ENCODE measurements at regions not wholly inside any gene's neighbourhood (a gene's known extent, or its start where the extent isn't known, plus 50 kb on each side); places are given as distances from the start of the nearest gene placed in this dataset.

DNA sequence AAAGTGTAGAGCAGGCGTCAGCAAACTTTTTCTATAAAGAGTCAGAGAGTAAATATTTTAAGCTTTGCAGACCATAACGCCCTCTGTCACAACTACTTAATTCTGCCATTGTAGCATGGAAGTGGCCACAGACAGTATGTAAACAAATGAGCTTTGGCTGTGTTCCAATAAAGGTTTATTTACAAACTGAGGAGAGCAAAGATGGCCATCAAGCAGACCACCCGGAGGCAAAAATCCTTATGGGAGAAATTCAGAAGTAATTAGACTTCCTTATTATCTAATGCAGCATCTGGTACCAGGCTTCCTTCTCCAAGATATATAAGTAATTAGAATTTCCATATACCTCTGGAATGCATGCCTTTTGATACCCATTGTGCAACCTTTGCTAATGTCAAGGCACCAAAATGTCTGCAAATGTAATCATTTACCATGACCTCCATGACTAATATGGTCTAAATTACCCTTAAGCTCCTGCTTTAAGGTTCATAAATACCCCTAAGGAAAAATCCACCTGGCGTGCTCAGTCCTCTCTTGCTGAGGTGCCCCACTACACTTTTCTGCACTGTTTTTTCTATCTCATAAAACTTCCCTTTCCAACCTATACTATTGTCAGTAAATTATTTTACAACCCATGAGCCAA, 377.8 kb downstream of the MATN1 start:
- DNase-seq, result no peak

DNA sequence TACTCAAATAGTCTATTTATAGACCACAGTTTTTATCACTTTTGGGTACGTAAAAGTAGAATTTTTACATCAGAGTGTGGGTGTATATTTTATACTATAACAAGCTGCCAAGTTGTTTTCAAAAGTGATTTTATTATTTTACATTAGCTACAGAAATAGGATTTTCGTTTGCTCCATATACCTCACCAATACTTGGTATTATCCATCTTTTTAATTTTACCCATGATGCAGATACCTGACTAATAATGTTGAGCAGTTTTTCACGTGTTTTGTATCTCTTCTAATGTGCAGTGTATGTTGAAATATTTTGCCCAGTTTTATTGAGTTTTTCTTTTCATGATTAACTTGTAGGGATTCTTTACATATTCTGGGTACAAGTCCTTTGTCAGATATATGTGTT, 379.8 kb downstream of the MATN1 start:
- no peak for DNase-seq

DNA sequence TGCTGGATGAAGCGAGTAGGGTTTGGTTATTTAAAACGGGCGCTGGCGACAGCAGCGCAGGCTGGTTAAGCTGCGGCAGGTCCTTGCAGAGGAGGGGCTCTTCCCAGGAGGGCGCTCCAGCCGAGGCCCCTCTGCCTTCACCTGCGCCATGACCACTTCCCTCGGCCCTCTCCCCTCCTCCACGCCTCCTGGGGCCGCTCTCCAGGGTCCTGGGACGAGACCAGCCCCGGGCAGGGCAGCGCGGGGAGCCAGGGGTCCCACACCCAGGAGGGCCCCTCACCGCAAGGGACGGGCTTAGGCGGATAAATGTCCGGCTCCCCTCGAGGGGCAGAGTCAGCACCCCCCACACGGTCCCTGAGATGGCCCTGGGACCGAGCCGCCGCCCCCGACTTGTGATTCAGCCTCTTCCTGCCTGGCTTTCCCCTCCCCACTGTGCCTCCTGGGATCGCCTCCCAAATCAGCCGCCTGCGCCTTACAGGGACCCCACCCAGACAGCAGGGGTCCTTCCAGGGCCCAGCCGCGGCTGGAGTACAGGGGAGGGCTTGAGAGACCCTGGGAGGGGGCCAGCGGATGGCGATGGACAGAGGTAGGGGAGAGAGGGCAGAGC, 380.7 kb downstream of the MATN1 start:
- no peak for DNase-seq

DNA sequence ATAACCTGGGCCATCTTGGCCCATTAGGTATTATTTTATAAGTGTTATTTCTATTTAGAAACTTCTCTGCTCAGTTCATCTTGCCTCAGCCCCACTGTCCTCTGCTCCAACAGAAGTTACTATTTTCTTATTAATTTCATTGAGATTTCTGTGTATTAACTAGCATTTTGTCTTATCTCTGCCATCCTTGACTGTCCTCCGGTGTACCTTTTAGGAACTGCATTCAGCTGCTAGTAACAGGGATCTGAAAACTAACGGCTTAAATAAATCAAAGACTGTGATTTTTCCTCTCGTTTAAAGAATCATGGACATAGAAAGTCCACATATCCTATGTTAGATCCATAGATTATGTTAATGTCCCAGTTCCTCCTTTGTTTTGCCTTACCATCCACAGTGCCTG, 382.5 kb downstream of the MATN1 start:
- no peak for DNase-seq

DNA sequence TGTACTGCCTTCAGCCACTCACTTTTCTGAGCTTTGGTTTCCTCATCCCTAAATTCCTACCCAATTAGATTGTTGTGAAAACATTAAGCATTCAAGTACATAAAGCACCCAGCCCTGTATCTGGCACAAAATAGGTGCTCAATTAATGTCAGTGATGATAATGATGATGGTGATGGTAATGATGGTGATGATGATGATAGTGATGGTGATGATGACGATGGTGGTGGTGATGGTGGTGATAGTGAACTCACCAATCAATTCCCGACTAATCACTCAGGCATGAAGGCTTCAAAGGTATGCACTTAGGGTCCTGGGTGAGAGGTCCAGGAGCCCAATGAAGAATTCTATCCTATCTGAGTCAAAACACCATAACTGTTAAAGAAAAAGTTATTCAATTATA, 383.5 kb downstream of the MATN1 start:
- no peak for DNase-seq

DNA sequence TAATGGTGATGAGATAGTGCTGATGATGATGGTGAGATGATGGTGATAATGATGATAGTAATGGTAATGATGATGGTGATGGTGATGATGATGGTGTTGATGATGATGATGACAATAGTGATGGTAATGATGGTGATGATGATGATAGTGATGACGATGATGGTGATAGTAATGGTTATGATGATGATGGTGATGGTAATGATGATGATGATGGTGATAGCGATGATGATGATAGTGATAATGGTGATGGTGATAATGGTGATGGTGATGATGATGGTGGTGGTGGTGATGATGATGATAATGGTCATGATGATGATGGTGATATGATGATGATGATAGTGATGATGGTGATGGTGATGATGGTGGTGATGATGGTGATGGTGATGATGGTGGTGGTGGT, 384.6 kb downstream of the MATN1 start:
- no peak for DNase-seq

DNA sequence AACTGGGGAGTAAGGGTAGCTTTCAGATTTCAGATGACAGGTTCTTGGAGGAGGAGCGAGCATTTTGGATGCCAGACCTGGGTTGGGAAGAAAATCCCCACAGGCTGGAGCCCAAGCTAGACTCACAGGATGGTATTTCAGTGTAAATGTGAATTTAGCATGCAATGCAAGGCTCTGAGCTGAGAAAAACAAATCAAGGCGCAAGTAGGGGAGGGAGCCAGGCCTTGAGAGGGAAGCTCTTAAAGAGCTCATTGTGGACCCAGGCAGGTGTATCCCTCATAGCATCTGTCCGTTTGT, 386.1 kb downstream of the MATN1 start:
- no peak for DNase-seq

DNA sequence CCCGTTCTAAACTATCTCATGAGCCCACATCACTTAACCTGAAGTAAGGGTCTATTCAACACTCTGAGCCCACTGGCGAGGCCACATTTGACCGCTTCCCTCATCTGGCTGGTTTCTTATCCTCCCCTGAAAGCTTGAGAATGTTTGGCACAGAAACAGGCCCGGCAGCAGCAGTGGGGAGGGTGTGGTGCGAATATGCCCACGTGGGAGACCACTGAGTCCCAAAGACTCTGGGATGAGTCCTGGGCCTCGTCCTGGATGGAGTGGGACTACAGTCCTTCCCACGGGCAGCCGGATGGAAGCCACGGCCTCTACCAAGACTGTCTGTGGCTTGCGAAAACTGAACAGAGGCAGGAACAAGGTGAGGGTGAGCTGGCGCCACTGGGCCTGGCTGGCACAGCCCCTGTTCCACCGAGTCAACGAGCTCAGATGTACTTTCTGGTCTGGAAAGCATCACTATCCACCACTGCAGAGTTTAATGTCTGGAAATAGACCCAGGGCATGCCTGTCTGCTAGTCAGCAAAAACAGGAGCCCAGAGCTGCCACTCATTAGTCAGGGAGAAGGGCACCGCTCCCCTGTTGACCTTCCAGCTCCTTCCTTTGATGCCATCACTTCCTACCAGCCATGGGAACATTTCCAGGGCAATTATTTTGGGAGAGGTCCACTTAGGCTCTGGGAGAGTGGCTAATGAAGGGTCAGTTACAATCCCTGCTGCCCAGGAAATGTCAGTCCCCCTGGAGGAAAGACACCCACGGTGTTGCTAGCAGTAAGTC, 386.6 kb downstream of the MATN1 start:
- no peak for DNase-seq

DNA sequence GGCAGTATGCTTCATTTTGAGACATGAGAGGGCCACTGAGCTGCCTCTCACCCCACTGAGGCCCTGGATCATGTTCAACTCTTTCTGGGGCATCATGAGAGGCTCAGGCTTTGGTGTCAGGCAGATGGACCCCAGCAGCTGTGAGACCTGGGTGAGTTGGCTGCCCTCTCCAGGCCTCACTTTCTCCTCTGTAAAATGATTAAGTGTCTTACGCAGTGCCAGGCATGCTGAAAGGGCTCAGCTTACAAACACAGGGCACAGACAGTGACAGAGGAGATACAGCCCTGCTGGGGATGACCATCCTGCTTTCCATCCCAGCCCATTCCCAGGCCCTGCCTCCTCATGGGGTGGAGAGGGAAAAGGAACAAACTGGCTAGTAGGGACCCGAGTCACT, 387.4 kb downstream of the MATN1 start:
- no peak for DNase-seq

DNA sequence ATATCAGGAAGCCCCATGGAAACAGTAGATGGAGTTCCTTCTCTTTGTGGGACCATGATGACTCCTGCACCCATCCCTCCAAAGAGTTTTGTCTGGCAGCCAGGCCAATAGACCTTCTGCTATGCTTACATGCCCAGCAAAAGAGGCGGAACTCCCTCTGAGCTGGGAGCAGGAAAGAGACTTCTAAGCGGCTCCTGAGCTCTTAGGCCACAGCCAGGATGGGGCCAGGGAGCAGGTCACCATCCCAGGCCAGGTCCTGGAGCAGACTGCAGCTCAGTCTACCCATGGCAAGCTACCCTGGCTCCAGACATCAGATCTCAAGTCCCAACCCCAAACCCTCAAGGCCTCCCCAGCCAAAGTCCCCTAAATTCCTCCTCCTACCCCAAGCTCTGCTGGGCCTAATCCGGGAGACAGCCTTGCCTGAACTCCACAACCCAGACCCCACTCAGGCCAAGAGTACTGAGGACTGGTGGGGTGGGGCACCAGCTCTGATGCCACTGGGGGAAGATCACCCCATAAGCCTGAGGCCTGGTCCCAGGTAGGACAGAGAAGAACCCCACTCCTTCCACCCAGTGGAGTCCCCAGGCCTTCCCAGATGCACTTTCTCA, 387.9 kb downstream of the MATN1 start:
- no peak for DNase-seq

DNA sequence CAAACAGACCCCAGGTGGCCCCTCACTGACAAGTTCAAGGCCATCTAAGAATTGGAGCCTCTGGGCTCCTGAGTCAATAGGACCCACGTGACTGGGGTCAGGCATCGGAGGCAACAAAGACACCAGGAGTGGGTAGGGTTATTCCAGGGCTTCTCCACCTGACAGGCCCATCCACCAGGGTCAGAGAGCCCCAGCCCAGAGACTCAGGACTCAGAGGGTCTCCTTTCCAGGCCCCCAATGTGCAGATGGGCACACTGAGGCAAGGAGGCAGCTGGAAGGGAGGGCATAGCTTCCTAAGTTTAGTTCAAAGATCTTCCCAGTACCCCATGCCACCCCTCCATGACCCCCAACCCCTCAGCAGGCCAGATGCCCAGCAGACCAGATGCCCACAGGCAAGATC, 388.6 kb downstream of the MATN1 start:
- DNase-seq, result no peak

DNA sequence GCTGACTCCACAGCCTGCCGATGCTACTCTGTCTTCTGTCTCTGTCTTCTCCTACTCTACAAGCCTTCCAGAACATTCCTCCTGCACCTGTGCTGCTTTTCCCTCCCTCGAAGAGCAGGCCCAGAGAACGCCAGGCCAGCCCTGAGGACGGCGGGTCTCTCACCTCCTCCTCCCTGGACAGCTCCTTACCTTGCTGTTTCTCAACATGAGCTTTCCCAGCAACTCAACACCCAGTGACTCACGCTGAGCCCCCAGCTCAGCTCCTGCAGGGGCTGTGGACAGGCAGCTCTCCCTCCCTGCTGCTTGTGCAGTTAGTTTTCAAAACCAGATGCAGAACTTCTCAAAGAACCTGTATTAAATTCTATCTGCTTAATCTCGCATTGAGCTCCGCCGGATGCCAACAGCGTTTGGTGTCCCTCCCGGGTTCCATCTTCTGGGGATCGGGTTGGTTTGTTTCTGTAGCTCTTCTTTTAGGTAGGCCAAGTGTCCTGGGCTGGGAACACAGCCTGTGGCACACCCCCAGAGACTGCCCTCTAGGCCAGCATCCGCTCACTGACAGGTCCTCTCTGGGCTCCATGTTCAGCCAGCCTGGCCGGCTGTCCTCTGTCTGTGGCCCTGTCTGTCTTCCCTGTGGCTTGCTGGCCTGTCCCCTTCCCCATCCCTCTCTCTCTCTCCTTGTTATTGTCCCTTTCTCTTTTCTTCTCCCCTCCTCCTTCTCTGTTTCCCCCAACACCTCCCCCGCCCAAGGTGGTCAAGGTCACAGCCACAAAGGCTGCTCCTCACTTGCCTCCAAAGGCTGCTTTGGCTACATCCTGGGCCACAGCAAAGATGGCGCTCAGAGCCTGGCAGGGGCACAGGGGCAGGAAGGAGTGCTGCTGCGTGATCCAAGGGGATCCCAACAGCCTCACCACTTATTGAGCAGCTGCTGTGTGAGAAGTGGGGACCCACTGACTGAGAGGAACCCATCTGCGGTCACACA, 391.0 kb downstream of the MATN1 start:
- DNase-seq, result no peak

DNA sequence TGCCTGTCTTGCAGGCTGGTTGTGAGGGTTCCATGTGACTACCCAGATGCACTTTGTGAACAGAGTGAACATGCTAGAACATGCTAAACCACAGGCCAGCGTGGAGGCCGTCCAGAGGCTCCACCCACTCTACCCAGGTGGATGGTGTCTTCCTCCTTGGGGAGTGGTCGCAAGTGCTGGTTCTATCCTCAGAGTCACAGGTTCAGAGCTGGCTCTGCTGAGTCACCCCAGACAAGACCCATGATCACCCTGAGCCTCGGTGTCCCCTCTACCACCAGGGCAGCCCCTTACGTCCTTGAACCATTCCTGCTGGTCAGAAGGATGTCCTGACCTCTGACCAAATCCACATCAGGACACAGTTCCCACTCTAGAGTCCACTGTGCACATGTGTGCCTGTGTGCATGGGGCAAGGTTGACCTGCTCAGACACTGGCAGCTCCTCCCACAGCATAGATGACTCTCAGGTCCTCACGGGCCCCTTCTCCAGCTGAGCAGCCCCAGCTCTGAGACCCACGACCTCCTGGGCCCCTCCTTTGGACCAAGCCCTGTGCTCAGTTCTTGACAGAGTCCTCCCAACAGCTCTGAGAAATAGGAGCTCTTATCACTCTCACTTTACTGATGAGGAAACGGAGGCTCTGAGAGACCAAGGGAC, 391.8 kb downstream of the MATN1 start:
- DNase-seq, result no peak

DNA sequence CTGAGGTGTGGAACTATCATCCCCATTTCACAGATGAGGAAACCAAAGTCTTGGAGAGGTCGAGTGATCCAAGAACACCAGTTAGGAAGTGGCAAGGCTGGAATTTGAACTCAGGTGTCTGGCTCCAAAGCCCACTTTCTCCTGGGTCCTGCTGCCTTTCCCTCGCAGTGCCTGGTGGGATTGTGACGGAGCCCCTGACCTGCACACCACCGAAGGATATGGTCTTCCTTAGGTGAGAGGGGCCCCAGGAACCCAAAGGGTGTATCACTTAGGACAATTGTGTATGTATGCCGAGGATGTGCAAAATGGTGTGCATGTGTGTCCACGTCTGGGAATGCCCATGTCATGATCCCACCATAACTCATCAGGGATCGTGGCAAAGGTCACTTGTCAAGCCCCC, 392.7 kb downstream of the MATN1 start:
- no peak for DNase-seq

DNA sequence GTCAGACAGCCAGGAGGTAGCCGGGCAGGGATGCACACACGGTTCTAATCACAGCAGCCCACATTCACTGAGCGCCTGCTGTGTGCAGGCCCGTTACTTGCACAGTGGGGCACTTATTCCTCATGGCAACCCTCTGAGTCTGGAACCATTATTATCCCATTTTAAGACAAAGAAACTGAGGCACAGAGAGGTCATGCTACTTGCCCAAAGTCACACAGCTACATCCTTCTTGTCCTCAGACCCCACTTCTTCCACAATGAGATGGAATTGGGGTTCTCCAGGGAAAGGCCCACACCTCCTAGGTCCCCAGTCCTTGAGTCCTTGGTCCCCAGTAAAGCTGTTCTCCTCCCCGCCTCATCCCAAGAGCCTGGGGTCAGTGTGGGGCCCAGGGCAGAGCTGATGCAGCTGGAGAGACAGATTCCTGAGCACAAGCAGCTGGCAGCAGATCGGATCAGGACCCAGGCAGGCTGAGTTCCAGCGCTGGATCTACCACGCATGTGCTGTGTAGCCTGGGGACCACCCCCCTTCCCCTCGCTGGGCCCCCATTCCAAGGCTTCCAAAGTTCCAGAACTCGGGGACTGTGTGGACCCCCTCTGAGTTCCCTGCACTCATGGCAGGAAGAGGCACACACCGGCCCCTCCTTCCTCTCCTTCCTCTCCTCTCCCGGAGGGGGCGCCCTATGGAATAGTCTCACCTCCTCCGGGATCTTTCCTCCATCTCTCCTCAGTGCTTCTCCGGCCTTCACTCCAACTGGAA, 393.4 kb downstream of the MATN1 start:
- no peak for DNase-seq

DNA sequence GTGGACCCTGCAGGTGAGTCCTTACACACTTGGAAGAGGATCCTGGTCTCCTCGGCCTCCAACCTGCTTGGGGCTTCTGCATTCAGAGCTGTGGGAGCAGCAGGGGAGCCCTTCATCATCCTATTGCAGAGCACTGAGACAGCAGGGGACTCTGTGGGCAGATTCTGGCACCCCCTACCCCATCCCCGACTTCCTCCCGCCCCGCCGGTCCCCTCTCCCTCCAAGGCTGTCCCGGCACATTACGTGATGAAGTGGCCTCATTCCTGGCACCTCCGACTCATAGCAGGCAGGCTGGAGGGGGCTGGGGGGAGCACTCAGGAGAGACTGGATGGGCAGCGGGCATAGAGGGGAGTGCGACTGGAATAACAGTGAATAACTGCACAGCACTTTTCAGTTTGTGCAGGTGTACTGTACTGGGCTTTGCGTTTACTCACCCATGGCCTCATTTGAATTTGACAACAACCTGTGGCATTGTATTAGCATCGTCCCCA, 394.1 kb downstream of the MATN1 start:
- no peak for DNase-seq

DNA sequence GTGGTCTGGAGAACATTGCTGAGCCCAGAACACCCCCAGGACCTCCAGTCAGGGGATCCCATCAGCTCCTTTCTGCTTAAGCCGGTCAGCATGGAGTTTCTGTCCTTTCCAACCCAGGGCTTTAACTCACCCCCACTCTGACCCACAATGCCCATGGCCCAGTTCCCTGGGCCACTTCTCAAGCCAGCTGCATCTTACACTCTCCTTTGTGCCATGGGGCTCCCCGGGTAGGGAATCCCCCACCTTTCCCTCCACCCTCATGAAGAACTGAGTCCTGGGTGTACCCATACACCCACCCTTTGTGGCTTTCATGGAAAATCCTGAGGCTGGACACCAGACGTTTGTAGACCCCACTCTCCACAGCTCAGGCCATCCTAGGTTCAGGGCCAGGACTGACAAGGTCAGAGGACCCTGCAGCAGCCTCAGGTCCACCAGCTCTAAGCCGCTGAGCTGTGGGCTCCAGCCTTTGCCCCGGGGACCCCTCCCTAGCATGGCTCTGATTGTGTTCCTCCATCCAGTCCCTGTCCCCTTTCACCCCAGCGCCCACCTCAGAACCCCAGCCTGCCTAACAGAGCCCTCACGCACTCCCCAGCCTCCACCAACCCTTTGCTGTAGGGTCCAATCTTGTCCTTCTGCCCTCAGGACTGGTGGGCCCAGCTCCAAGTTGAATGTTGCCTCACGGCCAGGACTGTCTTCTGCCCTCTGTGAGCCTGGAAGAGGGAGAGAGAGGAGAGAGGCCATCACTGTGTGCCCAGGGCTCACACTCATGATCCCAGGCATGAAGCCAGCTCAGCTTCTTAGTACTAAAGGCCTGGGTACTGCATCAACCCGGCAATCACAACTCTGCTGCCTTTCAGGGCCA, 394.8 kb downstream of the MATN1 start:
- no peak for DNase-seq

DNA sequence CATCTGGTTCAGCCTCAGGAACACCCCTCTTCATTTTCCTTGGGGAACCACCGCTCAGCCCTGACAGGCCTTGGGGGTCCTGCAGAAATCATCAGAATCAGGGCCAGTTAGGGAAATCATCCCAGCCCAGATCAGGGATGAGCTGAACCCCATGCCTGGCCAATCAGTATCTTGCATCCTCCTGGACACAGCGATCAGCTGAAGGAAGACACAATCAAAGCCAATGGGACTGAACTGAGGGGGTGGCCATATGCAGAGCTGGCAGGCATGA, 395.4 kb downstream of the MATN1 start:
- DNase-seq, result no peak

DNA sequence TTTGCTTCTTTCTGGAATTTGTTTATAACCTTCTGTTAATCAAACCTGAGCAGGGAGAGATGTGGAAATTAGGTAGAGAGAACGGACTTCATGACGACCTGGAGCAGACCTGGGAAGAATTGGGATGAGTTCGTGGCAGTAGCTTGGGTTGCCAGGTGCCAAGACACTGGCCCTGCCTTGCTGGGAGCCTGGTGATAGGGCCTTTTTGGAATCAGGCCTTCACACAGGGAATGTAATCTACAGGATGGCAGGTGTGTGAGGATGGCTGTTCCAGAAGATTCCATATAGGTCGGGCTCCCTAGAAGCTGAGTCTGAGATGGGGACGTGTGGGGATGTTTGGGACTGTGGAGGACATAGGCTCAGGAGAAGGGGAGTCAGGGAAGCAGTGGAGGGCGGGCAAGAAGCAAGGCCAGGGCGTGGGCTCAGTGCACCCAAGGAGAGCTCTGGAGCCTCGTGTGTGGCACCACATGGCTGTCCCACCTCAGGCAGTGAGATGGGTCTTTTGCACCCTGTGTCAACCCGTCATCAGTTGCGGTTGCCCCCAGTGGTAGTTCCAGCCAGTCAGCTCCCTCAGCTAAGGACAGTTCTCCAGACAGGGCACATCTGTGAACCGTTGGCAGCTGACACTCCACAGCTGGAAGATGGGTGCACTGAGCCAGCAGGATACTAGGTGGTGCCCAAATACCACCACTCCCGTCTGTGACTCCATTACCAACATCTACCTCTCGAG, 395.9 kb downstream of the MATN1 start:
- no peak for DNase-seq

DNA sequence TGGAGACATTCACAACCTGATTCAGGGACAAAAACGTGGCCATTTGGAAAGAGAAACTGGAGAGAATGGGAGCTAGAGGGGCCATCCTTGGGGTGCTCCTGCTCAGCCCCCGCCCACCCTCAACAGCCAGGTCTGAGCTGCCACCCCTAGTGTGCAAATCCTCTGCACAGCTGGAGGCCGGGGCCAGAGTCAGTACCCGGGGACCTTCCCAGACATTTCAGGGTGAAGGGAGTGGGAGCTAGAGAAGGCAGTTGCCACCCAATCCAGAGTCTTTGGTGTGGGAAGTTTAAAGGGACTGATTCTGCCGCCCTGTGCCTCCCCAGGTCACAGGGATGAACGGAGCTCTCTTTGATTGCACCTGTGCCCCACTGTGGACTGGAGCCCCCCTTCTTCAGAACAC, 397.4 kb downstream of the MATN1 start:
- no peak for DNase-seq
